ENCODE measurements at regions not wholly inside any gene's neighbourhood (a gene's known extent, or its start where the extent isn't known, plus 50 kb on each side); places are given as distances from the start of the nearest gene placed in this dataset.

DNA sequence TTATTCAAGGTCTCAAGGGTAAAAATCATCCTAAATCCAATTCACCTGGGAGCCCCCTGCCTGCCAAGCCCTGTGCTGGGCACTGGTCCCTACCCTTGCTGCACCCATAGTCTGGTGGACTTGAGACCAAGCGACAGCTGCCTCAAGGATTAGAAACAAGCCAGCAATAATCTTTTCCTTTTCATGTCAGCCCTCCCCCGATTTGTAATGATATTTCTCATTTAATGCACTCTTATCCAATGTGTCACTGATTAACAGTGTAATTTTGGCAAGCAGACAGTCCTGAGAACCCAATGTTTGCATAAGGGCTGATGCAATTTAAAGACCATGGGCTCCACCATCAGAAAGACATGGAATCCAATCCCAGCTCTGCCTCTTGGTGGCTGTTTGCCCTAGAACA lies 108.9 kb downstream of the ACTL7B start:
- no peak overlapping the region for H3K4me3 ChIP-seq (ENCODE audit: low read length)
- no peaks in the 10 kb centered on the region for H3K79me2 ChIP-seq (ENCODE audit: control insufficient read depth, low read length)
- no peaks in the 10 kb centered on the region for H3F3A ChIP-seq (ENCODE audit: control insufficient read depth, insufficient read depth)
- no peak overlapping the region for H3K27ac ChIP-seq (ENCODE audit: low read depth, low read length)
- no peaks in the 10 kb centered on the region for H3K9me3 ChIP-seq (ENCODE audit: control insufficient read depth, insufficient read depth, low read length)
- H3K36me3 ChIP-seq (ENCODE audit: control insufficient read depth, low read length), result no peaks in the 10 kb centered on the region
- H3K4me1 ChIP-seq (ENCODE audit: control insufficient read depth, low read length), result no peaks in the 10 kb centered on the region
- H3K4me2 ChIP-seq (ENCODE audit: low read length), result no peak overlapping the region
- TF ChIP-seq EZH2phosphoT487 (IDR thresholded peaks at IDR 0.05; ENCODE audit: borderline replicate concordance, low read length), result no peak
- TF ChIP-seq, protein P1, sequence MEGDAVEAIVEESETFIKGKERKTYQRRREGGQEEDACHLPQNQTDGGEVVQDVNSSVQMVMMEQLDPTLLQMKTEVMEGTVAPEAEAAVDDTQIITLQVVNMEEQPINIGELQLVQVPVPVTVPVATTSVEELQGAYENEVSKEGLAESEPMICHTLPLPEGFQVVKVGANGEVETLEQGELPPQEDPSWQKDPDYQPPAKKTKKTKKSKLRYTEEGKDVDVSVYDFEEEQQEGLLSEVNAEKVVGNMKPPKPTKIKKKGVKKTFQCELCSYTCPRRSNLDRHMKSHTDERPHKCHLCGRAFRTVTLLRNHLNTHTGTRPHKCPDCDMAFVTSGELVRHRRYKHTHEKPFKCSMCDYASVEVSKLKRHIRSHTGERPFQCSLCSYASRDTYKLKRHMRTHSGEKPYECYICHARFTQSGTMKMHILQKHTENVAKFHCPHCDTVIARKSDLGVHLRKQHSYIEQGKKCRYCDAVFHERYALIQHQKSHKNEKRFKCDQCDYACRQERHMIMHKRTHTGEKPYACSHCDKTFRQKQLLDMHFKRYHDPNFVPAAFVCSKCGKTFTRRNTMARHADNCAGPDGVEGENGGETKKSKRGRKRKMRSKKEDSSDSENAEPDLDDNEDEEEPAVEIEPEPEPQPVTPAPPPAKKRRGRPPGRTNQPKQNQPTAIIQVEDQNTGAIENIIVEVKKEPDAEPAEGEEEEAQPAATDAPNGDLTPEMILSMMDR (IDR thresholded peaks at IDR 0.05; ENCODE audit: low read depth, low read length, poor library complexity, severe bottlenecking), result no peak
- H3K9me2 ChIP-seq (replicated peaks; ENCODE audit: control insufficient read depth, low read length), result no peaks in the 10 kb centered on the region
- H4K20me1 ChIP-seq (ENCODE audit: control insufficient read depth, insufficient read depth, low read depth, low read length), result no peaks in the 10 kb centered on the region
- H3K27me3 ChIP-seq (ENCODE audit: control insufficient read depth, low read length), result no peaks in the 10 kb centered on the region

DNA sequence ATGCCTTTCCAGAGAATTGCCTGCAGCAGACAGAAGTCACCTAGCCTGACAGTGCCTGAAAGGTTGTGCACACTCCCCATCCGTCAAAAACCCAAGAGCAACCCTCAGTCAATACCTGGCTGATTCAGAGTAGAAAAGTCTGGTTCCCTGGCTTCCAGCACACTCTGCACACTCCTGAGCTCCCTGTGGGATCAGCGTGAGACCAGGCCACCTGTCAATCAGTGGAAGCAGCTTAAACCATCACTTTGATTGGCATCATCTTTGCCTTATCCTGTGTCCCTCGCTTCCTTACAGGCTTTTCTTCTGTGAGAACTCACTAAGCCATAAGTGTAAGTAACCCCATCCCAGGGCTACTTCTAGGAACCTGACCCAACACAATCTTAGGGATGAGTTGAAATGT lies 109.8 kb downstream of the ACTL7B start:
- Histone ChIP-seq H3K4me2 (ENCODE audit: low read length) (no peak overlapping the region), H3K79me2 (ENCODE audit: control insufficient read depth, low read length) (no peaks in the 10 kb centered on the region), H3K9me3 (ENCODE audit: control insufficient read depth, insufficient read depth, low read length) (no peaks in the 10 kb centered on the region), H3K4me3 (ENCODE audit: low read length) (no peak overlapping the region), H3K4me1 (ENCODE audit: control insufficient read depth, low read length) (no peaks in the 10 kb centered on the region), H4K20me1 (ENCODE audit: control insufficient read depth, insufficient read depth, low read depth, low read length) (no peaks in the 10 kb centered on the region), H3F3A (ENCODE audit: control insufficient read depth, insufficient read depth) (no peaks in the 10 kb centered on the region), H3K9me2 (replicated peaks; ENCODE audit: control insufficient read depth, low read length) (no peaks in the 10 kb centered on the region), H3K27ac (ENCODE audit: low read depth, low read length) (no peak overlapping the region), H3K27me3 (ENCODE audit: control insufficient read depth, low read length) (no peaks in the 10 kb centered on the region), H3K36me3 (ENCODE audit: control insufficient read depth, low read length) (no peaks in the 10 kb centered on the region)
- TF ChIP-seq, protein P1 (IDR thresholded peaks at IDR 0.05; ENCODE audit: low read depth, low read length, poor library complexity, severe bottlenecking), result no peak
- TF ChIP-seq EZH2phosphoT487 (IDR thresholded peaks at IDR 0.05; ENCODE audit: borderline replicate concordance, low read length), result no peak

- H3K79me2 ChIP-seq (ENCODE audit: control insufficient read depth, low read length), result no peaks in the 10 kb centered on the region
- H3K27me3 ChIP-seq (ENCODE audit: control insufficient read depth, low read length), result no peaks in the 10 kb centered on the region
- no peaks in the 10 kb centered on the region for H3K9me3 ChIP-seq (ENCODE audit: control insufficient read depth, insufficient read depth, low read length)
- H3K4me3 ChIP-seq (ENCODE audit: low read length), result no peak overlapping the region
- H3K4me2 ChIP-seq (ENCODE audit: low read length), result no peak overlapping the region
- no peaks in the 10 kb centered on the region for H3K36me3 ChIP-seq (ENCODE audit: control insufficient read depth, low read length)
- no peaks in the 10 kb centered on the region for H3K4me1 ChIP-seq (ENCODE audit: control insufficient read depth, low read length)
- TF ChIP-seq, protein P1 (IDR thresholded peaks at IDR 0.05; ENCODE audit: low read depth, low read length, poor library complexity, severe bottlenecking), result no peak
- no peak for TF ChIP-seq EZH2phosphoT487 (IDR thresholded peaks at IDR 0.05; ENCODE audit: borderline replicate concordance, low read length)
- H3K9me2 ChIP-seq (replicated peaks; ENCODE audit: control insufficient read depth, low read length), result no peaks in the 10 kb centered on the region
- H3K27ac ChIP-seq (ENCODE audit: low read depth, low read length), result no peak overlapping the region
- no peaks in the 10 kb centered on the region for H3F3A ChIP-seq (ENCODE audit: control insufficient read depth, insufficient read depth)
- H4K20me1 ChIP-seq (ENCODE audit: control insufficient read depth, insufficient read depth, low read depth, low read length), result no peaks in the 10 kb centered on the region
These were observed 111.1 kb downstream of the ACTL7B start for GRCh38 chr9:108744641-108745040.
